HG02973 (cell line): ENCODE measurements at regions not wholly inside any gene's neighbourhood (a gene's known extent, or its start where the extent isn't known, plus 50 kb on each side); places are given as distances from the start of the nearest gene placed in this dataset.

Source experiments
- ATAC-seq: cut with Tn5 transposase; IDR thresholded peaks from one replicate; pipeline ENCODE4 v1.9.1; 2021; ENCODE audit warnings: moderate library complexity; ENCODE audit not compliant: unreplicated experiment

GRCh38 chr2:153197402-153198386 lies 280.9 kb downstream of the RPRM start:
- no peak for ATAC-seq

- ATAC-seq, result no peak
Observed at GRCh38 chr2:153196378-153197058, 282.0 kb downstream of the RPRM start.

GRCh38 chr2:153195342-153195741 lies 283.2 kb downstream of the RPRM start:
- no peak for ATAC-seq

- ATAC-seq, result no peak
Observed at GRCh38 chr2:153189091-153189888, 289.3 kb downstream of the RPRM start.

GRCh38 chr2:153179808-153180207 lies 298.8 kb downstream of the RPRM start:
- no peak for ATAC-seq

GRCh38 chr2:153169609-153170008 lies 309.0 kb downstream of the RPRM start:
- ATAC-seq, result no peak

GRCh38 chr2:153165021-153165420 lies 313.5 kb downstream of the RPRM start:
- ATAC-seq, result no peak

GRCh38 chr2:153163055-153163454 lies 315.5 kb downstream of the RPRM start:
- ATAC-seq, result peak; percentile 73

GRCh38 chr2:153156743-153157142 lies 321.8 kb downstream of the RPRM start:
- ATAC-seq, result no peak

GRCh38 chr2:153152036-153152435 lies 326.5 kb downstream of the RPRM start:
- no peak for ATAC-seq

GRCh38 chr2:153145470-153145978 lies 333.0 kb downstream of the RPRM start:
- no peak for ATAC-seq

GRCh38 chr2:153143540-153143939 lies 335.0 kb downstream of the RPRM start:
- no peak for ATAC-seq

GRCh38 chr2:153140498-153140897 lies 338.1 kb downstream of the RPRM start:
- ATAC-seq, result no peak

- ATAC-seq, result no peak
Observed at GRCh38 chr2:153138651-153139375, 339.7 kb downstream of the RPRM start.

- ATAC-seq, result no peak
Observed at GRCh38 chr2:153136216-153136615, 342.3 kb downstream of the RPRM start.

- ATAC-seq, result no peak
Observed at GRCh38 chr2:153134725-153135124, 343.8 kb downstream of the RPRM start.

- no peak for ATAC-seq
Observed at GRCh38 chr2:153133716-153134115, 344.8 kb downstream of the RPRM start.

- no peak for ATAC-seq
Observed at GRCh38 chr2:153132418-153132817, 346.1 kb downstream of the RPRM start.

- ATAC-seq, result no peak
Observed at GRCh38 chr2:153115141-153115540, 363.4 kb downstream of the RPRM start.

- ATAC-seq, result no peak
Observed at GRCh38 chr2:153110486-153110885, 368.1 kb downstream of the RPRM start.
